Heart left ventricle (tissue), 16 donors: ENCODE measurements at regions not wholly inside any gene's neighbourhood (a gene's known extent, or its start where the extent isn't known, plus 50 kb on each side); places are given as distances from the start of the nearest gene placed in this dataset.
A peak's percentile ranks its signal among the peaks of the same experiment; 100 is the strongest.
"Not testable (repeated sequence)": the region's sequence is repeated elsewhere in the genome, so short reads cannot be mapped to it uniquely, and the experiment has no call there.

ENCODE experiments used
- ATAC-seq, 4 donors: fragments of 200-7000 bp; cut with Tn5 transposase; one replicate each; pipeline ENCODE4 v1.9.1; 2020 to 2022; ENCODE audit warnings: moderate library complexity in 4 of 4, mild to moderate bottlenecking in 3 of 4, moderate number of reproducible peaks in 1 of 4
- DNase-seq, 5 donors: peaks; one replicate each; pipeline ENCODE4 v3.0.0-alpha.2; 2020
- H3K27ac ChIP-seq, 12 donors: fragments of 200-600 bp; sonication (generic) in 4 of 12; one replicate each; pipeline versions ENCODE4 v1.5.0 to v1.8.0; 2016 to 2022; ENCODE audit warnings: mild to moderate bottlenecking in 2 of 12
- H3K27me3 ChIP-seq, 9 donors: fragments of 200-600 bp; sonication (generic) in 2 of 9; one replicate each; pipeline versions ENCODE4 v1.5.1 to v1.8.0; 2016 to 2022; ENCODE audit warnings: mild to moderate bottlenecking in 3 of 9
- H3K36me3 ChIP-seq, 9 donors: fragments of 200-600 bp; sonication (generic) in 2 of 9; one replicate each; pipeline versions ENCODE4 v1.5.0 to v1.8.0; 2018 to 2022; ENCODE audit warnings: mild to moderate bottlenecking in 2 of 9
- H3K4me1 ChIP-seq, 12 donors: fragments of 200-600 bp; sonication (generic) in 4 of 12; one replicate each; pipeline versions ENCODE4 v1.5.0 to v1.8.0; 2016 to 2022; ENCODE audit warnings: mild to moderate bottlenecking in 3 of 12
- H3K4me3 ChIP-seq, 12 donors: fragments of 200-600 bp; sonication (generic) in 4 of 12; one replicate each; pipeline versions ENCODE4 v1.5.0 to v1.8.0; 2017 to 2022; ENCODE audit warnings: mild to moderate bottlenecking in 9 of 12, moderate library complexity in 4 of 12
- H3K9me3 ChIP-seq, 12 donors: fragments of 200-600 bp; sonication (generic) in 4 of 12; one replicate each; pipeline versions ENCODE4 v1.5.0 to v1.8.0; 2016 to 2022; ENCODE audit warnings: mild to moderate bottlenecking in 1 of 12
- CTCF ChIP-seq, 12 donors: fragments of 200-600 bp; sonication (generic) in 4 of 12; IDR thresholded peaks; one replicate each; pipeline versions ENCODE4 v1.5.0 to v1.8.0; 2018 to 2022; ENCODE audit warnings: antibody characterized with exemption in 12 of 12, mild to moderate bottlenecking in 5 of 12
- POLR2A ChIP-seq, 2 donors: fragments of 450-650 bp; IDR thresholded peaks; one replicate each; pipeline ENCODE4 v1.6.1; 2017; ENCODE audit warnings: antibody characterized with exemption in 2 of 2, mild to moderate bottlenecking in 2 of 2, moderate library complexity in 2 of 2
- WGBS, 4 donors: extraction: QIAGEN DNeasy Blood & Tissue Kit in 2 of 4; methylation state at CpG; one replicate each; pipeline versions ENCODE4 v1.1.5 to v1.1.7; 2013 to 2018; 5-methylcytosine and 5-hydroxymethylcytosine counted together
- intact Hi-C, 10 donors: fragments of 100-400 bp; cut with DNase I; formaldehyde crosslinking; loops; one replicate each; pipeline versions ENCODE4 v1.11.1 to v1.14.2; 2022
- donor health status: ischemic (EF 13 %, LVEDD 7.1; RV severe dilation, severe dysfunction).
- donor health status: healthy with polysubstance abuse.
- donor health status: DM: no; HTN: yes; CAD: no.
- donor health status: DM: no; HTN: no; CAD: no.
- donor health status: ischemic (EF 25% LVEDD 6.9; RV normal size, moderate dysfunction).
- donor health status: ischemic (EF 25% LVEDD 5.7; RV mildly dilated, moderate dysfunction).
- donor health status: healthy.
- donor health status: DM: yes; HTN: yes; CAD: no.
- donor health status: ischemic (EF 35%, LVEDD 5.7; RV mildly dilated, moderate dysfunction).
- donor health status: nonischemic (EF 11% LVEDD 7.7; RV severe dilation, severe dysfunction).
- donor health status: DM: yes; HTN: yes; CAD: no.
- donor health status: PGD.
- donor health status: ischemic (EF 29% LVEDD 5.4; RV normal size, mild dysfunction).
- donor health status: nonischemic (EF 23%, LVEDD 6.1; RV moderate dilation, normal function).

GRCh38 chrX:40806513-40807220 is 71.3 kb upstream of the MED14 start:
- H3K36me3 ChIP-seq, result no peaks in the 10 kb centered on the region
- H3K4me1 ChIP-seq, result no peaks in the 10 kb centered on the region
- no peak for DNase-seq
- peaks cover 0 to 19% (median 0%) of the 10 kb centered on the region in 9 donors for H3K27me3 ChIP-seq
- intact Hi-C loops, result loop anchor here in 3 of 10 donors (10.0 kb wide), 2 partner anchors 298 to 308 kb away; no protein-coding TSS in a partner anchor
- H3K9me3 ChIP-seq, result no peaks in the 10 kb centered on the region
- no peak overlapping the region for H3K4me3 ChIP-seq
- no peak for TF ChIP-seq POLR2A (IDR thresholded peaks at IDR 0.05)
- no peak for TF ChIP-seq CTCF (IDR thresholded peaks at IDR 0.05)
- WGBS, 4 donors, result 75 to 83% (median 81%) methylated on average over 8 of the region's 8 CpGs
- peak overlapping the region in 6 of 12 donors; percentile 4 to 42 (median 25) for H3K27ac ChIP-seq
- ATAC-seq, result no peak

- TF ChIP-seq POLR2A (IDR thresholded peaks at IDR 0.05) (no peak), CTCF (IDR thresholded peaks at IDR 0.05) (no peak)
- DNase-seq (no peak), ATAC-seq (no peak)
- intact Hi-C loops, result loop anchor here in 3 of 10 donors (10.0 kb wide), 2 partner anchors 297 to 307 kb away; no protein-coding TSS in a partner anchor
- Histone ChIP-seq H3K4me1 (no peaks in the 10 kb centered on the region), H3K27me3 (peaks cover 0 to 20% (median 0%) of the 10 kb centered on the region in 9 donors), H3K27ac (peak overlapping the region in 3 of 12 donors; percentile 18 to 42 (median 30)), H3K4me3 (no peak overlapping the region), H3K36me3 (no peaks in the 10 kb centered on the region), H3K9me3 (no peaks in the 10 kb centered on the region)
- WGBS, 4 donors, result 41 to 56% (median 52%) methylated on average over 4 of the region's 4 CpGs
These were observed 72.0 kb upstream of the MED14 start for GRCh38 chrX:40807384-40807783.

- TF ChIP-seq POLR2A (IDR thresholded peaks at IDR 0.05) (no peak), CTCF (IDR thresholded peaks at IDR 0.05) (no peak)
- Histone ChIP-seq H3K27me3 (peaks cover 0 to 22% (median 0%) of the 10 kb centered on the region in 9 donors), H3K4me3 (no peak overlapping the region), H3K27ac (no peak overlapping the region), H3K36me3 (no peaks in the 10 kb centered on the region), H3K9me3 (no peaks in the 10 kb centered on the region), H3K4me1 (no peaks in the 10 kb centered on the region)
- DNase-seq (no peak), ATAC-seq (no peak)
- WGBS, 4 donors, result 78 to 87% (median 85%) methylated on average over 2 of the region's 2 CpGs
- intact Hi-C loops, result loop anchor here in 3 of 10 donors (10.0 kb wide), 2 partner anchors 297 to 307 kb away; no protein-coding TSS in a partner anchor
These were observed 72.9 kb upstream of the MED14 start for GRCh38 chrX:40808203-40808602.

- Histone ChIP-seq H3K36me3 (no peaks in the 10 kb centered on the region), H3K4me3 (no peak overlapping the region), H3K4me1 (no peaks in the 10 kb centered on the region), H3K9me3 (no peaks in the 10 kb centered on the region), H3K27me3 (peaks cover 0 to 22% (median 0%) of the 10 kb centered on the region in 9 donors), H3K27ac (no peak overlapping the region)
- no peak for ATAC-seq
- no peak for DNase-seq
- intact Hi-C loops, result loop anchor here in 3 of 10 donors (10.0 kb wide), 2 partner anchors 296 to 306 kb away; no protein-coding TSS in a partner anchor
- TF ChIP-seq CTCF (IDR thresholded peaks at IDR 0.05) (no peak), POLR2A (IDR thresholded peaks at IDR 0.05) (no peak)
These were observed 73.9 kb upstream of the MED14 start for GRCh38 chrX:40809210-40809609.

- H3K27ac ChIP-seq, H3K4me1 ChIP-seq, H3K27me3 ChIP-seq, H3K4me3 ChIP-seq, intact Hi-C loops, H3K9me3 ChIP-seq, DNase-seq, ATAC-seq, H3K36me3 ChIP-seq: not testable (repeated sequence)
These were observed 79.7 kb upstream of the MED14 start for GRCh38 chrX:40815045-40815444.
